Stimulated activated naive CD4-positive, alpha-beta T cell (primary cell): ENCODE measurements at regions not wholly inside any gene's neighbourhood (a gene's known extent, or its start where the extent isn't known, plus 50 kb on each side); places are given as distances from the start of the nearest gene placed in this dataset.
A peak's percentile ranks its signal among the peaks of the same experiment; 100 is the strongest.

Experiments used
- DNase-seq, 6 experiments: peaks; one replicate each; lab custom pipeline; 2025; lab: John Stamatoyannopoulos, UW

GRCh38 chrX:96311366-96311765, 373.3 kb upstream of the DIAPH2 start:
- DNase-seq, result no peak

- DNase-seq, result no peak
Observed at GRCh38 chrX:96314985-96315384, 369.7 kb upstream of the DIAPH2 start.

- DNase-seq, result no peak
Observed at GRCh38 chrX:96361844-96362243, 322.8 kb upstream of the DIAPH2 start.

GRCh38 chrX:96372313-96373046, 312.2 kb upstream of the DIAPH2 start:
- DNase-seq, result peak in 1 of 6 experiments; percentile 1

- no peak for DNase-seq
Observed at GRCh38 chrX:96373047-96373355, 311.6 kb upstream of the DIAPH2 start.

- no peak for DNase-seq
Observed at GRCh38 chrX:96376266-96376665, 308.4 kb upstream of the DIAPH2 start.

- no peak for DNase-seq
Observed at GRCh38 chrX:96379951-96380350, 304.7 kb upstream of the DIAPH2 start.

GRCh38 chrX:96382018-96382417, 302.6 kb upstream of the DIAPH2 start:
- no peak for DNase-seq

- DNase-seq, result no peak
Observed at GRCh38 chrX:96383428-96383827, 301.2 kb upstream of the DIAPH2 start.

- no peak for DNase-seq
Observed at GRCh38 chrX:96386325-96386724, 298.3 kb upstream of the DIAPH2 start.

GRCh38 chrX:96386981-96387380, 297.7 kb upstream of the DIAPH2 start:
- DNase-seq, result no peak

- DNase-seq, result no peak
Observed at GRCh38 chrX:96387801-96388200, 296.8 kb upstream of the DIAPH2 start.

- no peak for DNase-seq
Observed at GRCh38 chrX:96389281-96390047, 295.2 kb upstream of the DIAPH2 start.

GRCh38 chrX:96394598-96394997, 290.0 kb upstream of the DIAPH2 start:
- DNase-seq, result no peak

GRCh38 chrX:96403446-96403845, 281.2 kb upstream of the DIAPH2 start:
- no peak for DNase-seq

GRCh38 chrX:96405842-96406241, 278.8 kb upstream of the DIAPH2 start:
- DNase-seq, result no peak

GRCh38 chrX:96407072-96407471, 277.6 kb upstream of the DIAPH2 start:
- no peak for DNase-seq

GRCh38 chrX:96407501-96407900, 277.1 kb upstream of the DIAPH2 start:
- no peak for DNase-seq

GRCh38 chrX:96407981-96408380, 276.7 kb upstream of the DIAPH2 start:
- DNase-seq, result no peak

GRCh38 chrX:96410927-96411326, 273.7 kb upstream of the DIAPH2 start:
- no peak for DNase-seq

GRCh38 chrX:96417695-96418094, 266.9 kb upstream of the DIAPH2 start:
- DNase-seq, result no peak

GRCh38 chrX:96424007-96424406, 260.6 kb upstream of the DIAPH2 start:
- DNase-seq, result no peak

GRCh38 chrX:96425200-96425599, 259.4 kb upstream of the DIAPH2 start:
- no peak for DNase-seq
